Panc1 (cell line): ENCODE measurements at regions not wholly inside any gene's neighbourhood (a gene's known extent, or its start where the extent isn't known, plus 50 kb on each side); places are given as distances from the start of the nearest gene placed in this dataset.

Experiments
- ATAC-seq: fragments of 200-7000 bp; cut with Tn5 transposase; 2 replicates; pipeline ENCODE4 v1.9.1; 2020; ENCODE audit warnings: mild to moderate bottlenecking, moderate library complexity
- BruUV-seq: library from RNA; stranded (reverse); fragments of 400-500 nt; replicated peaks from 2 replicates; lab custom pipeline; 2021; lab: Mats Ljungman, UMichigan
- CTCF ChIA-PET: fragments of 300-600 bp; sonication (Branson Sonifier 250); formaldehyde crosslinking; loops from one replicate; lab custom pipeline; 2022; ENCODE audit warnings: antibody characterized with exemption; lab: Charles Lee
- POLR2A ChIA-PET: fragments of 300-600 bp; sonication (Branson Sonifier 250); formaldehyde crosslinking; loops from one replicate; lab custom pipeline; 2022; ENCODE audit warnings: antibody characterized with exemption; lab: Charles Lee
- DNase-seq: peaks from one replicate; pipeline ENCODE4 v3.0.0-alpha.2; 2010; ENCODE audit warnings: low read depth, low spot score
- H3K27ac ChIP-seq: 2 replicates; pipeline ENCODE4 v1.5.1; 2011; ENCODE audit warnings: mild to moderate bottlenecking, low read length, inconsistent platforms
- H3K27me3 ChIP-seq: fragments of 200-500 bp; sonication (Bioruptor generic); 2 replicates; pipeline ENCODE4 v1.6.0; 2014; ENCODE audit warnings: low read length, inconsistent platforms; ENCODE audit not compliant: control insufficient read depth, insufficient read depth
- H3K36me3 ChIP-seq: fragments of 200-500 bp; sonication (Bioruptor generic); 2 replicates; pipeline ENCODE4 v1.5.1; 2014; ENCODE audit warnings: inconsistent platforms, mild to moderate bottlenecking, low read length, moderate library complexity; ENCODE audit not compliant: control insufficient read depth, insufficient read depth
- H3K4me1 ChIP-seq: 2 replicates; pipeline ENCODE4 v1.5.1; 2011; ENCODE audit warnings: inconsistent platforms, mild to moderate bottlenecking, low read length, moderate library complexity; ENCODE audit not compliant: control insufficient read depth, insufficient read depth
- H3K4me3 ChIP-seq, 2 experiments: 2 replicates each; pipeline ENCODE4 v1.5.1; 2011 to 2012; ENCODE audit warnings: low read depth in 2 of 2, low read length in 2 of 2, mild to moderate bottlenecking in 2 of 2, inconsistent platforms in 1 of 2, moderate library complexity in 1 of 2
- H3K9me3 ChIP-seq: fragments of 200-500 bp; sonication (Bioruptor generic); 2 replicates; pipeline ENCODE4 v1.5.1; 2014; ENCODE audit warnings: low read depth, mild to moderate bottlenecking, inconsistent platforms, low read length, moderate library complexity; ENCODE audit not compliant: control insufficient read depth, insufficient read depth
- CTCF ChIP-seq: fragments of 450-650 bp; IDR thresholded peaks from 2 replicates; pipeline ENCODE4 v1.5.1; 2017; ENCODE audit warnings: mild to moderate bottlenecking
- POLR2AphosphoS5 ChIP-seq: IDR thresholded peaks from 2 replicates; pipeline ENCODE4 v1.6.1; 2012; ENCODE audit warnings: mild to moderate bottlenecking, low read depth, low read length, moderate library complexity
- REST ChIP-seq, 2 experiments: IDR thresholded peaks; 2 replicates each; pipeline ENCODE4 v1.6.1; 2011 to 2012; ENCODE audit warnings: low read depth in 2 of 2, control low read depth in 1 of 2, low read length in 1 of 2, mild to moderate bottlenecking in 1 of 2, moderate library complexity in 1 of 2; ENCODE audit not compliant: insufficient read depth in 1 of 2
- SIN3A ChIP-seq: IDR thresholded peaks from 2 replicates; pipeline ENCODE4 v1.6.1; 2012; ENCODE audit warnings: low read depth, mild to moderate bottlenecking, low read length, moderate library complexity, borderline replicate concordance; ENCODE audit not compliant: insufficient read depth
- TCF7L2 ChIP-seq: IDR thresholded peaks from 2 replicates; pipeline ENCODE4 v1.6.1; 2011; ENCODE audit warnings: mild to moderate bottlenecking, low read depth, low read length, inconsistent platforms
- in situ Hi-C: cut with HindIII; loops from 2 replicates; pipeline ENCODE4 v1.10.0; 2016; ENCODE audit warnings: low sequenced_read_pairs, low pct_unique_long_range_greater_than_20kb
- intact Hi-C: fragments of 100-400 bp; cut with micrococcal nuclease; formaldehyde crosslinking; loops from one replicate; pipeline ENCODE4 v1.10.0; 2022; ENCODE audit not compliant: unreplicated experiment

GRCh38 chr13:31887286-31887685 lies 144.3 kb upstream of the FRY start:
- CTCF ChIA-PET, result no interaction called here
- POLR2A ChIA-PET, result no interaction called here
- no peaks in the 10 kb centered on the region for H3K36me3 ChIP-seq
- in situ Hi-C loops (no loop called here), intact Hi-C loops (no loop called here)
- DNase-seq (no peak), ATAC-seq (no peak)
- H3K27me3 ChIP-seq, result no peaks in the 10 kb centered on the region
- H3K9me3 ChIP-seq, result no peaks in the 10 kb centered on the region
- H3K27ac ChIP-seq, result no peak overlapping the region
- TF ChIP-seq CTCF, result no peak
- no peak for TF ChIP-seq SIN3A
- TF ChIP-seq TCF7L2, result no peak
- TF ChIP-seq REST (IDR thresholded peaks at IDR 0.05; ENCODE audit: insufficient read depth in 1 of 2, low read depth in 2 of 2, low read length in 1 of 2), result no peak
- TF ChIP-seq POLR2AphosphoS5, result no peak
- H3K4me3 ChIP-seq, result no peak overlapping the region
- no peaks in the 10 kb centered on the region for H3K4me1 ChIP-seq
- no TSS peak for BruUV-seq

- DNase-seq (no peak), ATAC-seq (no peak)
- in situ Hi-C loops, result no loop called here
- intact Hi-C loops, result no loop called here
- POLR2A ChIA-PET, result no interaction called here
- Histone ChIP-seq H3K4me3 (no peak overlapping the region), H3K9me3 (no peaks in the 10 kb centered on the region), H3K27me3 (no peaks in the 10 kb centered on the region), H3K36me3 (no peaks in the 10 kb centered on the region), H3K4me1 (no peaks in the 10 kb centered on the region), H3K27ac (no peak overlapping the region)
- BruUV-seq, result no TSS peak
- CTCF ChIA-PET, result no interaction called here
- no peak for TF ChIP-seq SIN3A
- no peak for TF ChIP-seq POLR2AphosphoS5
- TF ChIP-seq REST (IDR thresholded peaks at IDR 0.05; ENCODE audit: insufficient read depth in 1 of 2, low read depth in 2 of 2, low read length in 1 of 2), result no peak
- no peak for TF ChIP-seq TCF7L2
- TF ChIP-seq CTCF, result no peak
These were observed 140.6 kb upstream of the FRY start for GRCh38 chr13:31890946-31891345.
